ENCODE measurements at regions not wholly inside any gene's neighbourhood (a gene's known extent, or its start where the extent isn't known, plus 50 kb on each side); places are given as distances from the start of the nearest gene placed in this dataset.

DNA sequence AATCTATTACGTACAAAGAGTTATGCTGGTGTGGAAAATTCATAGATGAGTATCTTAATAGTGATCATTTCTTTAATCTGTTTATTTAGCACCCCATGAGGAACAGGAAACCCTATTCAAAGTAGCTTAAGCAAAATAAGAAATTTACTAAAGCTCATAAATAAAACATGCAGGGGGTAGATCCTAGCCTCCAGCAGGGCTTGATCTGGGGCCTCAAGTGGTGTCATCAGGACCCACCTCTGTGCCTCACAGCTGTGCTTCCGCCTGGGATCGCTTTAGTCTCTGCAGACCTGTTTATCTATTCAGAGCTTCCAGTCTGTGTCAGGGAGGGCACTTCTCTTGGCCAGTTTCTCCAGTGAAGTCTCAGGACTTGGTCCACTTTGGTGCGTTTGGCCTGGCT is 171.0 kb upstream of the SLC24A5 start:
- DNase-seq (ENCODE audit: low read depth): no peak

DNA sequence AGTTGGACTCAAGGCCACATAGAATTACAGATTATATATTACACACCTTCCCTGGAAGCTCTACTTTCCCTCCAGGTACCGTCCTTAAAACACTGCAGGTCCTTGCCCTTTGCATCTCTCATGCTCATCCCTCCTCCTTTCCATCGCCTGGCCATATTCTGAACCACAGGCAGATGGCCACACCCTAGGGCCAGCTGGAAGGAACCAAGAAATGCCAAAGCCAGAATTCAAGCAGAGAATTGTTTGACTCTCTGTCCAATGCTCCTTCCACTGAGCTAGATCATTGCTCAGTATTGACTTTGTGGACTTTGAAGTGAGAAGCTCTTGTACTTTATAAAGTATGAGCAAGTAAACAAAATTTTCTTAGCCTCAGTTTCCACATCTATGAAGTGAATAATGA is 170.3 kb upstream of the SLC24A5 start:
- DNase-seq (ENCODE audit: low read depth): no peak

DNA sequence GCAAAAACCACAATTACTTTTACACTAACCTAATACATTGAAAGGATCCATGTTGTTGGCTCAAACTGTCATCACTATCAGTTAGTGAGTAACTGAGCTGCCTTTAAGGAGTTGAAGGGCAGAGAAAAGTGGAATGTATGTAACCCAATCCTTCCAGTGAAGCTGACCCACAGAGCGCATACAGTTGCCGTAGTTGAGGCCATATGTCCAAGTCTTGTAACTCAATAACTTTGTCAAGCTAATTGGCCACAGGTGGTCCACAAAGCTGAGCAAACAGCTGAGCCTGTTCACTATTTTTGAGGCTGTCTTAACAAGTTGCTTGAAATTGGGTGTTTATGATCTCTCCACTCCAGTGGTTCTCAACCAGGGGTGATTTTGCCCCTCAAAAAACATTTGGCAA is 169.0 kb upstream of the SLC24A5 start:
- no peak for DNase-seq (ENCODE audit: low read depth)

DNA sequence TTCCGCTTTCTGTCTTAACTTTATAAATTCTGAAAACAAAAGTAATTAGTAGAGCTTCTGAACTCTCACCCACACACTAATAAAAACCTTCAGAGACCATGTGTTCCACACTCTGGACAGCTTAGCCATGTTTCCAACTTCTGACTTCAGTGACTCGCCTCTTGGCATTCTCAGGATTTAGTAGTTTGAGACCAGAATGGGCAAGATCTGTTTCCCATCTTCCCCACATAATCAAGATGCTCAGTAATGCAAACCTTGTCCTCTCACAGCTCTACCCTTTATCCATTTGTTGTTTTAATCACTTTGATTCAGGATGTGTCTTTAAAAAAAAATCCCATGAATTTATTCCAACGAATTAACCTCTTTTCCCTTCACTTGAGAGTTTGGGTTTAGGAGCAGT is 166.6 kb upstream of the SLC24A5 start:
- DNase-seq (ENCODE audit: low read depth): no peak

DNA sequence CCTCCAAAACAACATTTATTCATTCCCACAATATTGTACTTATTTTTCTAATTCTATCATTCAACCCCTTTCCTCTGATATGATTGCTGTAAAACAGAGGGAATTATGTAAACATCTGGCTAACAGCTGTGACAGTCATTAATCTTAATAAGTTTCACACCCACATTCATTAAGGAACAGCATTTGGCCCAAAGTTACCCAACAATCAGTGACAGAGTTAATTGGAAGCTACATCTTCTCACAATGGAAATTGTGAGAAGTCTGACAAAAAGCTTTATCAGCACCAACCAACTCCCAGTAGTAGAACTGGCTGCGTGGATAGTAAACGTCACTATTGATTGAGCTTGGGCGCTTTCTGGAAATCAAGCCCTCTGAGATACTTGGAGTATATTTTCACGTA is 165.8 kb upstream of the SLC24A5 start:
- DNase-seq (ENCODE audit: low read depth): no peak

DNA sequence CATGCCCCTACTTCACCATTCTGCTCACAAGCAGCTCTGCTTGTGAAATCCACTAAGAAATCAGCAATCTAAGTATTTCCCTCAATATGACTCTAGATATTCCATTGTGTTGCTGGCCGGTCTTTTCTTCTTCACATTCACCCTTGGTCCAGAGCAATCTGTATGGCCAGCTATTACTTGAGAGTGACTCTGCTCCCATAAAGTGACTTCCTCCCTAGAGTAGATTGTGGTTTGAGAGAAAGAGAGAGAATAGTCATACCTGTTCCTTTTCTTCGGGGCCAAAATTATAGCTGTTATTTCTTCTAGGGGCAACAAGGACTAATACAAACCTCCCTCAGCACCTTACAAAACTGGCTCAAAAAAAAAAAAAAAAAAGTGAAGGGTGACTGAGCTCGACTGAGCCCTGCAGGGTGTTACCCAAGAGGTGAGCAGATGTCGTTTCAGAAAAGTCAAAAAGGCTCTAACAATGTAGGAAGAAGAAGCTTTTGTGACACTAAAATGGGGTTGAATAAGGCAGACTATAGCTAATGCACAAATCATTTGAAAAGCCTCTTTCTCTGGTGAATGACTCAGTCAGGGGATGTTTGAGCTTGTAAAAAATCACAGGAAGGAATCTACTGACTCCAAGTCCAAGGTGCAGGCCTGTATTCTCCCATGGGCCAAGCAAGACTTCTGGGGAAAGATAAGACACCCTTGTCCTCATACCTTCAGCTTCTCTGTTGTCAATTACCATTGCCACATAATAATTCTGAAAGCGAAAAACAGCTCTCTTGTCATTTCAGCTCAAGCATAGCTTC is 161.0 kb upstream of the SLC24A5 start:
- DNase-seq (ENCODE audit: low read depth): no peak

DNA sequence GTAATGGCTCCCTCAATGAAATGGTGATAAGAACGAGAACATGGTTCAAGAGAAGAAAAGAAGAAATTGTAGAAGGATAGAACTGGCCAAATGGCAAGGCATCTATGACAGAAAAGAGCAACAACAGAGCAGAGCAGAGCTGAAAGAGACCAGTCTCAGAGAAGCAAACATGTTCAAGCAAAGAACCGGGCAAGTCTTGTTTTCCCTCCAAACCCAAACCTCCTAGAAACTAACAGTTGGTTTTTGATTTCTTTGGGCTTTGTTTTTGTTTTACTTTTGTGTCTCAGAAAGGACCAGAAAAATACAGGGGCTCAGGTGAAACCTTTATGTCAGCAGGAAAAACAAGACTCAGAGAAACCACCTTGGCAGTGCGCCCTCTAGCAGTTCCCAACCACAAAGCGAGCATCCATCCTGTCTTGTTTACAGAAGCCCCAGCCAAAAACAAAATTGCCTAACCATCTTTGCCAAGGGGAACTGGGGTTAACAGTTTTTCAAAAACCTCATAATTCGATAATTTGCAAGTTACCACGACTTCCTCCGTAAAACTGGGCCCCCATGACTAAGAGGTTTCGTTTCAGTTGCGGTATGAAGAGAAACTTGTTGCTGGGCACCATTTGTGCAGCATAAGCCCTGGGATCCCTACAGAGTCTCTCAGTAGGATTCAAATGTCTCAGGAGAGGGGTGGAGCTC is 159.2 kb upstream of the SLC24A5 start:
- no peak for DNase-seq (ENCODE audit: low read depth)

DNA sequence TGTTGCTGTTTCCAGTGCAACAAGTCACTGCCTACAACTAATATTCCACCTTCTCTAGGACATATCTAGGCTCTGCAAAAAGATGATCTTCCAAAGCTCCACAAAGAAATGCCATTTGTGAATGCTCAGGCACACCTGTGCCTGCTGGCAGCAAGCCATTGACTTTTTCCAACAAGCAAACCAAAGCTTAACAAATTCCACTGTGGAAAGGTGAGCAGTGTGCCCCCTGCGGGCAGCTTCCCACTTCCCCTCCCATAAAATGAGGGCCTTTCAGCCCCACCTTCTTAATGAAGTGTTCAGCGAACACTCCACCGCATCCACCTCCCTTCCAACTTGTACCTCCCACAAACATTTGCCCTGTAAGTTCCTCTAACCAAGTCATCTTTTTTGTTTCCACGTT is 157.5 kb upstream of the SLC24A5 start:
- no peak for DNase-seq (ENCODE audit: low read depth)

DNA sequence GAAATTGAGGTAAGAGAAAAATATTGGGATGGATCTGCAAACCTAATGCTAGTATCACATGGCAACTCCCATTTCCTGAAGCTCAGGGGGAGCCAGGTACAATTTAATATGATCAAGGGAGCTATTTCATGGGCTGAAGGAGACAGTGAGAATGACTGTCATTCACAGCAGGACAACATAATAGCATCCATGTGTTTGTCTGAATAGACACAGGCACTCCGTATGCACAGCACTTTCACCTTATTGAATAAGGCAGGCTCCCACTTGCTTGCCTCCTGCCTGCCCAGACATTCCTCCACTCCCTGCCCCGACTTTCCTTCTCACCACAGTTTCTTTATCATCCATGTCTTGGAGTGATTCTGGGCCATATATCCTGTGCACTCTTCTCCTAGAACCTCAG is 156.6 kb upstream of the SLC24A5 start:
- DNase-seq (ENCODE audit: low read depth): no peak

DNA sequence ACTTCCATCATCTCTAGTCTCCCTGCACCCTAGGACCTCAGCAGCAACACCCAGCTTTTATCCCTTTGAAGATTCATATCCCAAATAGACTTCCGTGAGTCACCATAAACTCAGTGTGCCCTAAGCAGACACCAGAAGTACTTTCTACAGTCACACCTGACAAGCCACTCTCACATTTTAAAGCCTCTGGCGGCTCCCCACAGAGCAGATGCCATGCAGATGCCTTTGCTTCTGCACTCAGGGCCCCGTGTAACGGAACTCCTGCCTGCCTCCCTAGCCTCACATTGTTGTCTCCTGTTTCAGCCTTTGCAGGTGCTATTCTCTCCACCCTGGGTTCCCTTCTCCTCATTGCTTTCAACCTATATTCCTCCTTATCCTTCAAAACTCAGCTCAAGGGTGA is 155.5 kb upstream of the SLC24A5 start:
- no peak for DNase-seq (ENCODE audit: low read depth)

DNA sequence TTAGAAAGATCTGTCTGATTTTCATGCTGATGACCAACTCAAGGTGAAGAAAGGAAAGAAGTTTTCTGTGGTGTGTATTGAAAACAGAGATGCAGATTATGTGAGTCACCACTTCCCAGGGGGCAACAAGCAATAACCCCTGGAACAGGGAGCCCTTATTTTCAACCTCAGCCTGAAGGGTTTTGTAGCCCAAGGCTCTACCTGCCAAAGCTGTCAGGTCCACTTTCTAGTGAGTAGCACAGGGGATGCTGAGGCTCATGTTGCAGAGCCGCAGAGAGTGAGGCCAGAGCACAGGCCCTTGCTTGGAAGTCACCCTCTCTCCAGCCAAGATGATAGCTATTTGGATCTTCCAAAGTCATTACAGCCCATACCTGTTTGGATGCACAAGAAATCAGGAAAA is 152.2 kb upstream of the SLC24A5 start:
- DNase-seq (ENCODE audit: low read depth): no peak

DNA sequence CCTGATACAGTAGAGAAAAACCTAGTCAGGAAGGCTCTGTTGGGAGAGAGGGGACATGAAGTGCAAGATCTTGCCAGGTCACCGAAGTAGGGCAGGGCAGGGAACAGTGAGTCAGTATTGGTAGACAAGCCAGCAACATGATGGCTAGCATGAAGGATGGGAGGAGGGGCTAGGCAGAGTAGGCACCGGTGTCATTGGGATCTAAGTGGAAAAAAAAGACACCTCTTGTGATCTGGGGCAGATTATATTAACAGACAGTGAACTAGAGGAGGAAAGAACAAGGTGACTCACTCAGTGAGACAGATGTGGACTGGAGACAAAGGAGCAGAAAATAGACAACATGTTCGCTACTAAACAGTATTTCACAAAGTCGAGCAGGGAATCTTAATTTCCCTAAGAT is 149.2 kb upstream of the SLC24A5 start:
- no peak for DNase-seq (ENCODE audit: low read depth)

DNA sequence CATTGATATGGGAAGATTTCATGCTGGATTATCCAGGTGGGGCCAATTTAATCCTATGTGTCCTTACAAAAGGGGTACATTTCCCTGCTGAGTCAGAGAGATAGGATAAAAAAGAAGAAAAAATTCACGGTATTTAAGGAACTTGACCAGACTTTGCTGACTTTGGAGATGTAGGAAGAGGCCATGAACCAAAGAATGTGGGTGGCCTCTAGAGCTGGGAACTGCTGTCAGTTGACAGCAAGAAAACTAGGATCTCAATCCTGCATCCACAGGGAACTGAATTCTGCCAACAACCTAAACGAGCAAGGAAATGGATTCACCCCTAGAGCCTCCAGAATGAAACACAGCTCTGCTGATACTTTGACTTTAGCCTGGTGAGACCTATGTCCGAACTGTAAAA is 148.1 kb upstream of the SLC24A5 start:
- DNase-seq (ENCODE audit: low read depth): no peak

DNA sequence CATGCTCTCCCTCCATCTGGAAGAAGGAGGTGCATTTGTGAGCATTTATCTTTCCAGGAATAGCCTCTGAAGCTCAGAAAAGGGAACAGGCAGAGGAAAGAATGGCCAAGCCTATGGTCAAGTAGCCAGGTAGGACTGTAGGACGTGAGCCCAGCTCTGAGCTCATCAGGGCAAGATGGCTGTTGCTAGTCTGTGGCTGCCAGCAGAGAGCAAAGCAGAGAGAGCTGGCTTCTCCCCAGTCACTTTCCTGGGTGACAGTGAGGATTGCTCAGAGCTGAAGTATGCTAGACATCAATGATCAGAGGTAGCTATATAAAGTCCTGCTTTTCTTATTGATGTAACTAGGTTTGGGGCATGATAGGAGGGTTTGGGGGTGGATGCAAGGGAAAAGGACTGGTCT is 146.1 kb upstream of the SLC24A5 start:
- no peak for DNase-seq (ENCODE audit: low read depth)

DNA sequence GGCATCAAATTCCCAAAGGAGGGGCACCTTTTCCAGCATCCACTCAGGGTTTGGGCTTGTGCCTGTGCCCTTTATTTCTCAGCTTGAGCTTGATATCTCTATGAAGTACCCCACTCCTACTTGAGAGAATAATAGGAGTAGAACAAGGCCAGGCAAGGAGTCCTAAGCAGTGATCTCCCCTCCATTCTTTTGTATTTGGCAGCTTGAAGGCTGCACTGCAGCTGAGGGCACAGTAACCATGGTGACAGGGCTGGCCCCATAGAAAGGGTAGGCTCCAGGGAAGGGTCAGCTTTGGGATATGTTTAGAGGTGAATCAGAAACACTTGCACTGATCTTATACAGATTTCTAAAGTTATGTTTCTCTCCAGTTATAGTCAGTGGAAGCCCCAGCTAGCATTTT is 145.4 kb upstream of the SLC24A5 start:
- no peak for DNase-seq (ENCODE audit: low read depth)

DNA sequence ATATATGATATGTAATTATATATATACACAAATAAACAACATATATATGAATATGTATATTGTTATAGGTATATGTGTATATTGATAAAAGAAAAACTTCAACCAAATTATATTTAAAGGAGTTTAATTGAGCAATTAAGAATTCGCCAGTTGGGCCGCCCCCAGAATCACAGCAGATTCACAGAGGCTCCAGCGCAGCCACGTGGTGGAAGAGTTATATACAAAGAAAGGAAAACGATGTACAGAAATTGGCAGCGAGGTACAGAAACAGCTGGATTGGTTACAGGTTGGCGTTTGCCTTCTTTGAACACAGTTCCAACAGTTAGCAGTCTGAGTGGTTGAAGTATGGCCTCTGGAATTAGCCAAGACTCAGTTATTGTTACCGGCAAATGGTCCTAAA is 137.3 kb upstream of the SLC24A5 start:
- no peak for DNase-seq (ENCODE audit: low read depth)

DNA sequence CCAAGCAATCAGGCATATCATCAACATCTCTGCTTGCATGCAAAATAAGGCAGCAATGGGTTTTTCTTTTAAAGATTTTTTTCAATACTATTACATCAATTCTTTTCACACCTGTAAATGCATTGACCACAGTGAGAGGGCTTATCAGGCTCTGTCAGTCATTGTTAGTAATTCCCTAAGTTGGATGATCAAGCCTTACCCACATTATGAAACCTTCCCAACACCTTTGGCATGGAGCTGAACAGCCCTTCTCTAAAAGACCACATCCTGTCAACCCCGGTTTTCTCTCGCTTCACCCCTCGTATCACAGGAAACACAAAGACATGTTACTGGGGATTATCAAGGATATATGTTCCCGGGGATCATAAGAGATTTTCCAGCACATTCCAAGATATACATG is 135.2 kb upstream of the SLC24A5 start:
- DNase-seq (ENCODE audit: low read depth): no peak

DNA sequence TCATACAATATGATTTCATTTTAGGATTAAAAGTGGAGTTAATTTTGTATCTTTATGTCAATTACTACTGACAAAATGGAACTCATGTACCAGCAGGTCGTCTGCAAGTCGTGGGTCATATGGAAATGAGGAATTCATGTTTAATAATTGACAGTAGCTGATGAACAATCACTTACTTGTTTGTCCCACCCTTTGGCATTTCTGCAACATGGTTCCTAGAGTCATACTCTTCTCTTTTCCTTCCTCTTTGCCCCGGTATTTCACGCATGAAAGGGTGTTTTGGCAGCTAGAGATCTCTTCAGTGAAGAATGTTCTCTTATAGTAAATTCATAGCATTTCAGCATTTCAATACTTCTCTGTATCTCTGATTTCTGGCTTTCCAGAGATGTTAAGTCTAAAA is 133.3 kb upstream of the SLC24A5 start:
- no peak for DNase-seq (ENCODE audit: low read depth)

DNA sequence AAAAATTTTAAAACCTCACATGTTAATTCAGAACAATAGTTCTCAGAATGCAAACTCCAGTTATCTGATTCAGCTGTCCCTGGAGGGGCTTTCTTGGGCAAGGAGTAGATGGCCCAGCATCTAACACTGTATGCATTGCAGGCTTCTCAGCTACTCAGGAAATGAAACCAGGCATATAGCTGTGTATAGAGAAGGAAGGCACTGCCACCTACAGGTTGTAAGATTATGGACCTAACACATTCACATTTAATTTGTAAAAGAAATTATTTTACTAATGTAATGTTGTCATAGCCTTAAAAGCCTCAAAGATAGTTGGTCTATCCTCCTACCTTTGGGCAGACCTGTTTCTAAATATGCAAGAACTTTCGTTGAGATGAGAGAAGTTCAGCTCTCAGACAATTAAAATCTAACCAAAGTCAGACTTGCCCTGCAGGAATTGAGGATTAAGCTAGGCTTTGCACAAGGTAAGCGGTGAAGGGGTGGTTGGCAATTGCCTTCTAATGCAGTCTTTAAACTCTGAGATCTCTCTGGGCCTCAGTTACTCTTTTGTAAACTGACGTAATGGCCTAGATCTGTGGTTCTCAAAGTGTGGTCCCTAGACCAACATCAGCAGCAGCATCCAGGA is 132.8 kb upstream of the SLC24A5 start:
- peak; percentile 19 for DNase-seq (ENCODE audit: low read depth)

DNA sequence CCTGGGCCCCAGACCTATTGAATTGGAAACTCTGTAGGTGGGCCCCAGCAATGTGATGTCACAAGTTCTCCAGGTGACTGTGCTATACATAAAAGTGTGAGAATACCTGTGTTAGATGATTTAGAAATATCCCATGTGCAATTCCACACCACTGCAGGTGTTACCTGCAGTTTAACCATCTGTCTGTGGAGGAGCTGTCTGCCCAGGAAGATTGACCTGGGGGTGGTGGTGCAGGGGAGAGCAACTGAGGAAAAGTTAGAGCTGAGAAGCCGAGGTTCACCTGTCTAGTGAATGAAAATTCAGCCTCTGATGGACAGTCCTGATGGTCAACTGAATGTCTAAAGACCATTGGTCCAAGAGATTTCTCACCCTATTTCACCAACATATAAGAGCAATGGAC is 132.2 kb upstream of the SLC24A5 start:
- DNase-seq (ENCODE audit: low read depth): no peak

DNA sequence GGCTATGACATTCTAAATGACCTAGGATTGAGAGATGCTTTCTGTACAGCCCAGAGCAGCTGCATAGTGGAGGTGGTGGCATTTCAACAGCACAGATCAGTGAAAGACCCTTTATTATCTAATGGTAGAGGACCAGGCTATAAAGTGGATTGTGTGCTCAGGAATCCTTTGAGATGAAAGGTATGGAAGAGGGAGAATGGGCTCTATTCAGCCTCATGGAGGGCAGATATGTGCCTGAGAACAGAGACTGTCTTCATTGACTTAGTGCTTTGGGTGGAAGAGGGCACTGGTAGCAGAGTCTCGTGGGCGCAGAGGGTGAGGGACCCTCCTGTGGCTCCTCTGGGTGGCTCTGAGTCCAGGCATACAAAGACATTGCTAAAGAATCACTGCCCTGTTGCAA is 130.0 kb upstream of the SLC24A5 start:
- no peak for DNase-seq (ENCODE audit: low read depth)

DNA sequence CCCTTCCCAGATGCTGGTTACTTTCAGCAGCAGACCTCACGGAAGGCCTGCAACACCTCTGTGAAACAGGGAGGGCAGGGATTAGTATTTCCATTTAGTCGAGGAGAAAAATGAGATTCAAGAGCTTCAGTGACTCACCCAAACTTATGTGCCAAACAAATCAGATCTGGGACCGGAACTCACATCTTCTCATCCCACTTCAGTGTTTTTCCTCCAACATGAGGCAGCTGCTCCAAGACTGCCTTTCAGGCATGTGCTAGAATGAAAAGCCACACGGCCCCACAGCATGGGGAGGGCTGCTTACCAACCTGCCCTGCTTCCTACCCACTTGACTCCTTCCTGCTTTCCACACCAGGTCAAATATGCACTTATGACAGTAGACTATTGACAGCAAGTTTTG is 129.4 kb upstream of the SLC24A5 start:
- DNase-seq (ENCODE audit: low read depth): no peak

DNA sequence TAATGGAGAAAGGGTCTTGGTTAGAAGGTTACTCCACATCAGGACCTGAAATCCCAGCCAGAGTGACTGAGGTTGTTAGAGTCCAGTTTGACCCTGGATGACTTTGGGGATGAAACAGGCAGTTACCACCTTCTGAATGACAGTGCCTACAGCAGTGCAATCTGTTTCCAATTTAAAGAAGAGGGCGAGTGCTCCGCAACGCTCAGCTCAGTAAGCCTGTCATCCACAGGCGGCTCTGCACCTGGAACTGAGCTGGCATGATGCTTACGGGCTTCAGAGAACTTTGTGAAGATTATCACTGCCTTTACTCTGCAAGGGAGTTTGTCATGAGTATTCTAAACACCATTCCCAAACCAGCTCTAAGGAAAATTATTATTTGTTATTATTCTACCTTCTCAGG is 127.7 kb upstream of the SLC24A5 start:
- no peak for DNase-seq (ENCODE audit: low read depth)
